Osteoblast (primary cell): ENCODE measurements at regions not wholly inside any gene's neighbourhood (a gene's known extent, or its start where the extent isn't known, plus 50 kb on each side); places are given as distances from the start of the nearest gene placed in this dataset.

Experiments used
- DNase-seq: peaks from one replicate; pipeline ENCODE4 v3.0.0; 2011; ENCODE audit warnings: low spot score, mixed read lengths; ENCODE audit not compliant: insufficient read length; ENCODE audit errors: missing footprints
- H2AFZ ChIP-seq: 2 replicates; pipeline ENCODE4 v1.6.0; 2011; ENCODE audit warnings: mild to moderate bottlenecking, low read length
- H3K27ac ChIP-seq: 2 replicates; pipeline ENCODE4 v1.5.1; 2011; ENCODE audit warnings: mild to moderate bottlenecking, low read depth, low read length, moderate library complexity
- H3K27me3 ChIP-seq: 2 replicates; pipeline ENCODE4 v1.6.0; 2012; ENCODE audit warnings: mild to moderate bottlenecking, control low read depth, inconsistent platforms, low read length, moderate library complexity; ENCODE audit not compliant: insufficient read depth
- H3K36me3 ChIP-seq: 2 replicates; pipeline ENCODE4 v1.5.1; 2011; ENCODE audit warnings: mild to moderate bottlenecking, low read length, control low read depth, moderate library complexity; ENCODE audit not compliant: insufficient read depth
- H3K4me1 ChIP-seq: 2 replicates; pipeline ENCODE4 v1.5.1; 2011; ENCODE audit warnings: mild to moderate bottlenecking, low read length, control low read depth, moderate library complexity; ENCODE audit not compliant: insufficient read depth
- H3K4me2 ChIP-seq: 2 replicates; pipeline ENCODE4 v1.6.0; 2011; ENCODE audit warnings: mild to moderate bottlenecking, low read length; ENCODE audit not compliant: insufficient read depth
- H3K4me3 ChIP-seq: fragments of 200-600 bp; sonication (generic); 3 replicates; pipeline ENCODE4 v1.5.1; 2012; ENCODE audit warnings: mild to moderate bottlenecking, low read length, inconsistent platforms; ENCODE audit not compliant: insufficient read depth
- H3K79me2 ChIP-seq: 2 replicates; pipeline ENCODE4 v1.6.0; 2012; ENCODE audit warnings: mild to moderate bottlenecking, low read length, control low read depth, inconsistent platforms; ENCODE audit not compliant: insufficient read depth
- H3K9me3 ChIP-seq: 2 replicates; pipeline ENCODE4 v1.5.1; 2011; ENCODE audit warnings: low read depth, low read length, control low read depth
- H4K20me1 ChIP-seq: 2 replicates; pipeline ENCODE4 v1.6.0; 2012; ENCODE audit warnings: mild to moderate bottlenecking, low read length, control low read depth; ENCODE audit not compliant: insufficient read depth
- CTCF ChIP-seq: IDR thresholded peaks from 2 replicates; pipeline ENCODE4 v1.5.1; 2011; ENCODE audit warnings: mild to moderate bottlenecking, low read depth, low read length, moderate library complexity; ENCODE audit errors: extremely low read depth

DNA sequence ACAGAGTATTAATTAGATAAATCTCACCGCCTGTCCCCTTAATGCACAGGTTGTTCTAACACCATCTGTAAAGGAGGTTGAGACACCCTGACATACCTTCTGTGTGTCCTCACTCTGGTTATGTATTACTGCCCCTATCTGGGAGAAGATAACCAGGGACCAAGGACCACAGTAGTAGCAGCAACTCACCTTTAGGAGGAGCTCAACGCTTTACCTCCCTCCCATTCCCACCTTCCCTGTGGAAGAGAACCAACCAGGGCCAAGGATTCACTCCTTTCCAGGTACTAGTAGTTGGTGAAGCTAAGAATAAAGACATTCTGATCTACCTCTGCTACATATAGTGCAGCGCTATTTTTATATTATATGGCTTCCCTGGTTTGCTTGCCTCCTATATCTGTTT lies 232.6 kb downstream of the MEX3B start:
- Histone ChIP-seq H3K4me3 (no peak overlapping the region), H3K4me1 (no peaks in the 10 kb centered on the region), H3K9me3 (no peaks in the 10 kb centered on the region), H3K36me3 (no peaks in the 10 kb centered on the region), H3K27ac (no peak overlapping the region), H3K4me2 (no peak overlapping the region), H3K79me2 (no peaks in the 10 kb centered on the region), H4K20me1 (no peaks in the 10 kb centered on the region), H3K27me3 (peaks cover 4% of the 10 kb centered on the region), H2AFZ (no peak overlapping the region)
- TF ChIP-seq CTCF: peak; percentile 33
- DNase-seq: peak; percentile 59

- Histone ChIP-seq H3K36me3 (no peaks in the 10 kb centered on the region), H3K4me1 (no peaks in the 10 kb centered on the region), H3K79me2 (no peaks in the 10 kb centered on the region), H4K20me1 (no peaks in the 10 kb centered on the region), H3K9me3 (no peaks in the 10 kb centered on the region), H3K4me2 (no peak overlapping the region), H2AFZ (no peak overlapping the region), H3K27ac (no peak overlapping the region), H3K4me3 (no peak overlapping the region), H3K27me3 (peaks cover 4% of the 10 kb centered on the region)
- DNase-seq: no peak
- no peak for TF ChIP-seq CTCF
Measured at GRCh38 chr15:81812456-81812855, 233.4 kb downstream of the MEX3B start.

DNA sequence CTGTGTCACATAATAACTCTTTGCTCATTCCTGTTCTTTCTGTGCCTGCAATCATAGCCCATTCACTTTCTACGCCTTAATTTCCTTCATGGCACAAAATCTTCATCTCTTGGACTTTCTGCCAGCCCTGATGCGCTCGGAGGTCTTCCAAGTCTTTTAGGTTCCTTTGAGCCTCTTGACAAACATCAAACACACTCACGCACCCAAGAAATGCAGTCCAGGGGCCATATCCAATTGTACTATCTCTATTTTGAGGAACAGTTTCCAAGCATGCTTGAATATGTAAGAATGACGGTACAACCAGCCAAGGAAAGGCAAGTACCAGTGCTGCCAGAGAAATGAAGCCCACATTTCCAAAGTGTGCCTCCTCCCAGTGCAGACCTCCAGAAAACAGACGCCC lies 234.1 kb downstream of the MEX3B start:
- H3K9me3 ChIP-seq: no peaks in the 10 kb centered on the region
- H3K27ac ChIP-seq: no peak overlapping the region
- no peak for DNase-seq
- H3K79me2 ChIP-seq: no peaks in the 10 kb centered on the region
- no peak overlapping the region for H2AFZ ChIP-seq
- TF ChIP-seq CTCF: no peak
- H3K36me3 ChIP-seq: no peaks in the 10 kb centered on the region
- H3K4me2 ChIP-seq: no peak overlapping the region
- H3K4me3 ChIP-seq: no peak overlapping the region
- no peaks in the 10 kb centered on the region for H4K20me1 ChIP-seq
- H3K4me1 ChIP-seq: no peaks in the 10 kb centered on the region
- peaks cover 4% of the 10 kb centered on the region for H3K27me3 ChIP-seq

DNA sequence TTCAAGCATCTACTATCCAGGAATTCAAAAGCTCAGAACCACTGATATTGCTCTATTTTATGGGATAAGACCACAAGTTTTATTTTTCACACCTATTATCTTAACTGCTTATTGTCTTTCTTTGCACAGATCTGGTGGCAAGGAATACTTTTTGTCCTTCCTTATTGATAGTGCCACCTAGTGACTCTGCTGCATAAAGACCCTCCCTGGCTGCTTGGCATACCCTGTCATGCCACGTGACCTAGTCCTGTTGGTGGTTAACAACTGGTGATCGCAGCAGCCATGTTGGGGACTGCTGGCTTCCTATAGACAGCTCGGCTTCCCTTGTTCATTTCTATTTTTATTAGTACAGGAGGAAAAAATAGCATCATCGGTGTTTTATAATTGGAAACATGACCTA lies 236.3 kb downstream of the MEX3B start:
- no peak for TF ChIP-seq CTCF
- Histone ChIP-seq H3K4me2 (no peak overlapping the region), H3K36me3 (no peaks in the 10 kb centered on the region), H2AFZ (no peak overlapping the region), H3K27me3 (no peaks in the 10 kb centered on the region), H3K9me3 (no peaks in the 10 kb centered on the region), H3K27ac (no peak overlapping the region), H3K4me3 (no peak overlapping the region), H4K20me1 (no peaks in the 10 kb centered on the region), H3K4me1 (no peaks in the 10 kb centered on the region), H3K79me2 (no peaks in the 10 kb centered on the region)
- no peak for DNase-seq
